ENCODE measurements at regions not wholly inside any gene's neighbourhood (a gene's known extent, or its start where the extent isn't known, plus 50 kb on each side); places are given as distances from the start of the nearest gene placed in this dataset.
A peak's percentile ranks its signal among the peaks of the same experiment; 100 is the strongest.

GRCh38 chr3:159825216-159825854 is 163.3 kb upstream of the IL12A start:
- H3K4me3 ChIP-seq (ENCODE audit: low read length): no peak overlapping the region
- TF ChIP-seq, protein P1, sequence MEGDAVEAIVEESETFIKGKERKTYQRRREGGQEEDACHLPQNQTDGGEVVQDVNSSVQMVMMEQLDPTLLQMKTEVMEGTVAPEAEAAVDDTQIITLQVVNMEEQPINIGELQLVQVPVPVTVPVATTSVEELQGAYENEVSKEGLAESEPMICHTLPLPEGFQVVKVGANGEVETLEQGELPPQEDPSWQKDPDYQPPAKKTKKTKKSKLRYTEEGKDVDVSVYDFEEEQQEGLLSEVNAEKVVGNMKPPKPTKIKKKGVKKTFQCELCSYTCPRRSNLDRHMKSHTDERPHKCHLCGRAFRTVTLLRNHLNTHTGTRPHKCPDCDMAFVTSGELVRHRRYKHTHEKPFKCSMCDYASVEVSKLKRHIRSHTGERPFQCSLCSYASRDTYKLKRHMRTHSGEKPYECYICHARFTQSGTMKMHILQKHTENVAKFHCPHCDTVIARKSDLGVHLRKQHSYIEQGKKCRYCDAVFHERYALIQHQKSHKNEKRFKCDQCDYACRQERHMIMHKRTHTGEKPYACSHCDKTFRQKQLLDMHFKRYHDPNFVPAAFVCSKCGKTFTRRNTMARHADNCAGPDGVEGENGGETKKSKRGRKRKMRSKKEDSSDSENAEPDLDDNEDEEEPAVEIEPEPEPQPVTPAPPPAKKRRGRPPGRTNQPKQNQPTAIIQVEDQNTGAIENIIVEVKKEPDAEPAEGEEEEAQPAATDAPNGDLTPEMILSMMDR (conservative IDR thresholded peaks at IDR 0.05; ENCODE audit: low read depth, low read length): no peak
- no peak for DNase-seq (ENCODE audit: low read depth)

DNA sequence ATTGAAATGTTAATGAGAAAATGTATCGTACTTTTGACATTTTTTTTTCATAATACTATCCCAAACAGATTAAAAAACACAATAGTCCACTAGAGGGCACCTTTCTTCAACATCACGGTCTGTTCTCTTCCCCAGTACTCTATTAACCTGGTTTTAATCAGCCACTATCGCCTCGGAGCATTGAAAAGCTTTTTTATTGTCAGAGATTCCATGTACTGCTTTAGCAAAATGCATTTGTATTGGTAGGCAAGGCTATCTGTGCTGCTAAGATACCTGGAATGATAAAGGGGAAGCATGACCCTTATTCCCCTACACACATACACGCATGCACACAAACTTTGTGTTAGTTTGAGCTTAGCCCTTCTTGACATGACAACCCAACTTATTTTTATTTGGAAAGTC is 160.1 kb upstream of the IL12A start:
- H3K4me3 ChIP-seq (ENCODE audit: low read length): no peak overlapping the region
- DNase-seq (ENCODE audit: low read depth): no peak
- TF ChIP-seq, protein P1 (conservative IDR thresholded peaks at IDR 0.05; ENCODE audit: low read depth, low read length): peak; percentile 53

DNA sequence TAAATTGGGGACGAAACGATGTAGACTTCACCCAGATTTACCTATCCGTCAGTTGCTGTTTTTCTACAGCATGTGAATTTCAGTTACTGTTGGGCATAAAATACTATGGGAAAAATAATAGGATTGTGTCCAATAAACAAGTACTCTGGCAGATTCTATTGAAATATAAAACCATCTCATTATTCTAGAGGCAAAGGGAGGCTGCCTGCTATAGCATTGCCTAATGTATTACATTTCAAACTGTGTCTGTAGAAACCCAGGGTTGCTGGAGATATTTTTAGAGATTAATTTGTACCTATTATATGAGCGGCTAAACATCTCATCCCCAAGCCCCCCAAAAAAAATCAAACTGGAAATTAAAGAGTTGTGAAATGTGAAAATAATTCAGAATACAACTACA is 159.6 kb upstream of the IL12A start:
- H3K4me3 ChIP-seq (ENCODE audit: low read length): no peak overlapping the region
- DNase-seq (ENCODE audit: low read depth): no peak
- TF ChIP-seq, protein P1 (conservative IDR thresholded peaks at IDR 0.05; ENCODE audit: low read depth, low read length): no peak

DNA sequence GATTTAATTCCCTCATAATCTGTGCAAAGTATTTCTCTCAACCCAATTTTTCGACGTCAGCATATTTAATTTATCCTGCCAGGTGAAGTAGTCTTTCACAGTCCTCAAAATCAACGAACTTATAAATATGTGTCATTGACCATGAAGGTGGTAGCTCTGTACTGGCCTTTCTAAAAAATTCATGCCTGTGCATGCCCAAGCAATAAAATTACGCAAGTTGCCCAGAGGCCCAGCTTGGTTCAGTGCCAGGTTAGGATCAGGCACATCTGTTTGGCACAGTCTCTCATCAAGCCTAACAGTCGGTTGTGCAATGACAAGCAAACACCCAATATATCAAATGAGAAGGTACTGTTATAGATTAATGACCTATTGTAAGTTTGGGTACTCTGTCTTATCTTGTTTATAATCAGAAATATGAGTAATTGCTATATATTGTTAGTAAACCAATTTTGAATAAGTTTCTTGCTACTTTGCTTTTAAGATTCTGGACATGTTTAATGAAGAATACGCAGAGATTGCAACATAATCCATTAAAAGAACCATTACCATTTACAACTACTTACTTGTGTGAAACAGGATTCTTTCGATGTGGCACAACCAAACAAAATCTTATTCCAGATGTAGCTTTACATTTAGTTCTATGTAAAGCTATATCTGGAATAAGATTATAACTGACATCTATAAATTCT is 159.0 kb upstream of the IL12A start:
- TF ChIP-seq, protein P1 (conservative IDR thresholded peaks at IDR 0.05; ENCODE audit: low read depth, low read length): no peak
- no peak overlapping the region for H3K4me3 ChIP-seq (ENCODE audit: low read length)
- no peak for DNase-seq (ENCODE audit: low read depth)

DNA sequence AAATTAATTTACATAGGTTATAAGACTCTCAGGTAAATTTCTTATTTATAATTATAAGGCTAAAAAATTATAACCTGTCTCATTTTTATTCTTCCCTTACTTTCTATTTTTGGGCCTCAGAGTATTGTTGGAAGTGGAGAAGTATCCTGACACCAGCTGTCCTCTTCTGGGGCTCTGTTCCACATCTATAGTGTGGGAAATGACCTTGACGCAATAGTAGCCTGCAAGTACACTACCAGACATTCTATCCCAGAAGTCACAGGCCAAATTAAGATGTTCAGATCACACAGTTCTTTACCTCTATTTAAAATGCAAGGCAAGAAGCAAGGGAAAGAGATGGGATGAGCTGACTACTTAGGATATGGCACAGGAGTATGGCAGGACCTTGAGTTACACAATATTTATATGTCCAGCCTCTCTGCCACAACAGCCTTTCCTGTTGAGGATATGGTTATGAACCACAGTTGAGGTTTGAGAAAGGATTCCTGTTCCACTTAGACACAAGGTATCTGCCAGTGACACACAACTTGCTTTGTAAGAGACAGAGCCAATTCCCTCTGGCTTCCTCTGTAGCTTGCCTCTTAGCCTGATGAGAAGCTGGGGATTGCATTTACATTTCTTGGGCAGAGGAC is 158.0 kb upstream of the IL12A start:
- no peak for DNase-seq (ENCODE audit: low read depth)
- H3K4me3 ChIP-seq (ENCODE audit: low read length): no peak overlapping the region
- TF ChIP-seq, protein P1 (conservative IDR thresholded peaks at IDR 0.05; ENCODE audit: low read depth, low read length): no peak

DNA sequence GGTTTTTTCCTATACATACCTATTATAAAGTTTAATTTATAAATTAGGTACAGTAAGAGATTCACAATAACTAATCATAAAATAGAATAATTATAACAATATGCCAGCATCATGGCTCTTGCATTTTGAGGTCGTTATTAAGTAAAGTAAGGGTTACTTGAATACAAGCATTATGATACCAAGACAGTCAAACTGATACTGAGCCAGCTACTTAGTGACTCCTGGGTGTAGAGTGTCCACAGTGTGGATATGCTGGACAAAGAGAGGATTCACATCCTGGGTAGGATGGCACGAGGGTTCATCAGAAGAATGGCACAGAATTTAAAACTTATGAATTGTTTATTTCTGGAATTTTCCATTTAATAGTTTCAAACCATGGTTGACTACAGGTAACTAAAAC is 157.2 kb upstream of the IL12A start:
- DNase-seq (ENCODE audit: low read depth): no peak
- no peak overlapping the region for H3K4me3 ChIP-seq (ENCODE audit: low read length)
- TF ChIP-seq, protein P1 (conservative IDR thresholded peaks at IDR 0.05; ENCODE audit: low read depth, low read length): no peak
